Bronchial epithelial cell (primary cell): ENCODE measurements at regions not wholly inside any gene's neighbourhood (a gene's known extent, or its start where the extent isn't known, plus 50 kb on each side); places are given as distances from the start of the nearest gene placed in this dataset.
A peak's percentile ranks its signal among the peaks of the same experiment; 100 is the strongest.

Experiments
- DNase-seq: peaks from one replicate; pipeline ENCODE4 v3.0.0-alpha.2; 2010; ENCODE audit warnings: low read depth
- FAIRE-seq: peaks from 2 replicates; lab custom pipeline; 2011; peaks lifted over from hg19 to GRCh38; lab: Jason Lieb, UNC
- H3K27me3 ChIP-seq: 2 replicates; pipeline ENCODE4 v1.5.1; 2011; ENCODE audit warnings: low read length; ENCODE audit not compliant: control insufficient read depth, insufficient read depth
- H3K36me3 ChIP-seq: 2 replicates; pipeline ENCODE4 v1.5.1; 2011; ENCODE audit warnings: low read length; ENCODE audit not compliant: control insufficient read depth, insufficient read depth
- H3K4me3 ChIP-seq: 2 replicates; pipeline ENCODE4 v1.5.1; 2011; ENCODE audit warnings: mild to moderate bottlenecking, low read depth, low read length, control low read depth
- CTCF ChIP-seq: IDR thresholded peaks from 2 replicates; pipeline ENCODE4 v1.5.1; 2011; ENCODE audit warnings: mild to moderate bottlenecking, moderate library complexity, low read length, control low read depth, inconsistent platforms; ENCODE audit not compliant: insufficient read depth, severe bottlenecking

- Histone ChIP-seq H3K27me3 (no peaks in the 10 kb centered on the region), H3K36me3 (no peaks in the 10 kb centered on the region), H3K4me3 (no peak overlapping the region)
- peak; percentile 19 for DNase-seq
- TF ChIP-seq CTCF = no peak
- FAIRE-seq = no peak
Measured at GRCh38 chr21:16421965-16422364, 692.2 kb downstream of the USP25 start.

DNA sequence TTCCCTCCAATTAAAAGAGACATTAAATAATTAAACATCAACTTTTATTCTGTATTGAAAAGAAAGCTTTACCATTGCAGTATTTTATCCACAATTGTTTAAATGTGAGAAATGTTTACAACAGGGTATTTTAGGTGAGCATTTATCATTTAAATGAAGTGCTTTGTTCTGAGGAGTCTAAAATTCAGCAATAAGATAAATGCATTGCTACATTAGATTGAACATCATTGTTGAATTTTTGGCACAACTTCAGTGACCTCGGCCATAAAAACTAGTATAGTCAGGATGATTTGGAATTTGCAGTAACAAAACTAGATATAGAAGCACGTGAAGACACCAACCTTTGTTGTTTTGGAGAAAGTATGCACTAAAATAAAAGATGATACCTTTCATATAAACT lies 692.9 kb downstream of the USP25 start:
- Histone ChIP-seq H3K4me3 (no peak overlapping the region), H3K27me3 (no peaks in the 10 kb centered on the region), H3K36me3 (no peaks in the 10 kb centered on the region)
- TF ChIP-seq CTCF = no peak
- FAIRE-seq (no peak), DNase-seq (peak; percentile 21)

GRCh38 chr21:16423921-16424320 lies 694.1 kb downstream of the USP25 start:
- Histone ChIP-seq H3K27me3 (no peaks in the 10 kb centered on the region), H3K4me3 (peak overlapping the region; percentile 27), H3K36me3 (no peaks in the 10 kb centered on the region)
- TF ChIP-seq CTCF = no peak
- DNase-seq (peak; percentile 22), FAIRE-seq (no peak)

- DNase-seq (peak; percentile 60), FAIRE-seq (no peak)
Measured at GRCh38 chr21:16424331-16424751, 694.6 kb downstream of the USP25 start.

GRCh38 chr21:16425376-16425775 lies 695.6 kb downstream of the USP25 start:
- Histone ChIP-seq H3K27me3 (no peaks in the 10 kb centered on the region), H3K36me3 (no peaks in the 10 kb centered on the region), H3K4me3 (no peak overlapping the region)
- FAIRE-seq (no peak), DNase-seq (peak; percentile 42)
- TF ChIP-seq CTCF = no peak

More at GRCh38 chr21:16424331-16424751, 694.6 kb downstream of the USP25 start:
- Histone ChIP-seq H3K36me3 (no peaks in the 10 kb centered on the region), H3K27me3 (no peaks in the 10 kb centered on the region), H3K4me3 (peak overlapping the region; percentile 27)
- TF ChIP-seq CTCF = no peak

GRCh38 chr21:16426936-16427335 lies 697.2 kb downstream of the USP25 start:
- FAIRE-seq (no peak), DNase-seq (no peak)
- Histone ChIP-seq H3K4me3 (no peak overlapping the region), H3K36me3 (no peaks in the 10 kb centered on the region), H3K27me3 (no peaks in the 10 kb centered on the region)
- no peak for TF ChIP-seq CTCF
